A549 (cell line): ENCODE measurements at regions not wholly inside any gene's neighbourhood (a gene's known extent, or its start where the extent isn't known, plus 50 kb on each side); places are given as distances from the start of the nearest gene placed in this dataset.

Source experiments
- ATAC-seq, 2 experiments: fragments of 200-7000 bp in 1 of 2; fragments of >200 bp in 1 of 2; cut with Nextera tagmentation in 1 of 2; cut with Tn5 transposase in 1 of 2; 3 replicates each; pipeline versions ENCODE4 v1.8.0 to v1.9.1; 2018 to 2020; ENCODE audit warnings: mild to moderate bottlenecking in 1 of 2, moderate library complexity in 1 of 2
- CTCF ChIA-PET: fragments of 300-600 bp; sonication (Branson Sonifier 250); formaldehyde crosslinking; extraction: SDS; loops from one replicate; lab custom pipeline; 2021; ENCODE audit warnings: antibody characterized with exemption, inconsistent platforms; lab: Yijun Ruan, JAX
- POLR2A ChIA-PET: fragments of 350-600 bp; formaldehyde crosslinking; extraction: SDS; loops from one replicate; lab custom pipeline; 2021; ENCODE audit warnings: antibody characterized with exemption, inconsistent platforms; lab: Yijun Ruan, JAX
- DNase-seq, 2 experiments: peaks; one replicate each; pipeline versions ENCODE4 v3.0.0 to v3.0.0-alpha.2; 2011 to 2016; ENCODE audit warnings: low read depth in 1 of 2, low spot score in 1 of 2
- FAIRE-seq: peaks from 2 replicates; lab custom pipeline; 2011; peaks lifted over from hg19 to GRCh38; lab: Jason Lieb, UNC
- H3K27ac ChIP-seq, 2 experiments: fragments of >200 bp; sonication (Bioruptor Twin); formaldehyde crosslinking; 3 replicates each; pipeline ENCODE4 v1.5.1; 2016 to 2017
- H3K4me1 ChIP-seq: fragments of >200 bp; sonication (Bioruptor Twin); formaldehyde crosslinking; 3 replicates; pipeline ENCODE4 v1.6.1; 2016
- H3K4me2 ChIP-seq: fragments of >200 bp; sonication (Bioruptor Twin); formaldehyde crosslinking; 3 replicates; pipeline ENCODE4 v1.6.1; 2016
- H3K4me3 ChIP-seq: fragments of >200 bp; sonication (Bioruptor Twin); formaldehyde crosslinking; 3 replicates; pipeline ENCODE4 v1.5.1; 2016
- H3K9me3 ChIP-seq: fragments of >200 bp; sonication (Bioruptor Twin); formaldehyde crosslinking; 3 replicates; pipeline ENCODE4 v1.6.1; 2016
- CBX2 ChIP-seq: fragments of 200-600 bp; sonication (generic); IDR thresholded peaks from 2 replicates; pipeline ENCODE4 v1.6.1; 2016; ENCODE audit warnings: low read depth, mild to moderate bottlenecking, borderline replicate concordance
- E2F6 ChIP-seq: IDR thresholded peaks from 2 replicates; pipeline ENCODE4 v1.6.1; 2012; ENCODE audit warnings: low read depth, borderline replicate concordance
- EHF ChIP-seq: fragments of 250-450 bp; sonication (Bioruptor Pico); IDR thresholded peaks from 2 replicates; pipeline ENCODE4 v1.5.0; 2020; ENCODE audit warnings: mild to moderate bottlenecking
- EHMT2 ChIP-seq: fragments of 200-600 bp; sonication (generic); IDR thresholded peaks from 2 replicates; pipeline ENCODE4 v1.6.1; 2016; ENCODE audit warnings: antibody characterized with exemption, low read depth, mild to moderate bottlenecking, moderate library complexity
- ELK1 ChIP-seq: fragments of 150-350 bp; IDR thresholded peaks from 2 replicates; pipeline ENCODE4 v1.6.1; 2014; ENCODE audit warnings: low read depth, mild to moderate bottlenecking, low read length
- GATA3 ChIP-seq: IDR thresholded peaks from 2 replicates; pipeline ENCODE4 v1.6.1; 2012; ENCODE audit warnings: borderline replicate concordance
- HES2 ChIP-seq: fragments of >200 bp; sonication (Bioruptor Twin); formaldehyde crosslinking; IDR thresholded peaks from 2 replicates; pipeline ENCODE4 v1.6.1; 2016
- HMGXB4 ChIP-seq: fragments of 250-450 bp; sonication (Bioruptor Pico); IDR thresholded peaks from 2 replicates; pipeline ENCODE4 v1.5.0; 2021; ENCODE audit warnings: mild to moderate bottlenecking, moderate library complexity, borderline replicate concordance
- JUNB ChIP-seq: fragments of >200 bp; sonication (Bioruptor Twin); formaldehyde crosslinking; IDR thresholded peaks from 2 replicates; pipeline ENCODE4 v1.6.1; 2016
- MAZ ChIP-seq: fragments of 150-350 bp; IDR thresholded peaks from 2 replicates; pipeline ENCODE4 v1.6.1; 2014; ENCODE audit warnings: antibody characterized with exemption, low read depth, low read length, borderline replicate concordance
- NFE2L2 ChIP-seq: fragments of 150-350 bp; conservative IDR thresholded peaks from 2 replicates; pipeline ENCODE4 v1.6.1; 2014; ENCODE audit warnings: low read length
- PBX3 ChIP-seq: IDR thresholded peaks from 2 replicates; pipeline ENCODE4 v1.6.1; 2012
- POLR2A ChIP-seq: IDR thresholded peaks from 2 replicates; pipeline ENCODE4 v1.6.1; 2012; ENCODE audit warnings: mild to moderate bottlenecking, low read length
- RAD21 ChIP-seq, 2 experiments: fragments of >200 bp in 1 of 2; sonication (Bioruptor Twin) in 1 of 2; formaldehyde crosslinking in 1 of 2; IDR thresholded peaks in 1 of 2; conservative IDR thresholded peaks in 1 of 2; 2 replicates in 1 of 2; 3 replicates in 1 of 2; pipeline ENCODE4 v1.6.1; 2012 to 2018; ENCODE audit warnings: inconsistent platforms in 1 of 2
- RARB ChIP-seq: fragments of 250-450 bp; sonication (Bioruptor Pico); IDR thresholded peaks from 2 replicates; pipeline ENCODE4 v1.8.0; 2021; ENCODE audit warnings: mild to moderate bottlenecking, moderate library complexity
- REST ChIP-seq: fragments of 200-600 bp; sonication (generic); IDR thresholded peaks from 2 replicates; pipeline ENCODE4 v1.6.1; 2016; ENCODE audit warnings: antibody characterized with exemption, mild to moderate bottlenecking, moderate library complexity
- RFX5 ChIP-seq: fragments of 450-650 bp; IDR thresholded peaks from 2 replicates; pipeline ENCODE4 v1.7.1; 2014; ENCODE audit warnings: antibody characterized with exemption, mild to moderate bottlenecking, moderate library complexity
- TFCP2L1 ChIP-seq: fragments of 250-450 bp; sonication (Bioruptor Pico); IDR thresholded peaks from 2 replicates; pipeline ENCODE4 v1.5.0; 2021; ENCODE audit warnings: mild to moderate bottlenecking
- USF2 ChIP-seq: fragments of 450-650 bp; IDR thresholded peaks from 2 replicates; pipeline ENCODE4 v1.6.1; 2014; ENCODE audit warnings: antibody characterized with exemption
- ZSCAN20 ChIP-seq: fragments of 250-450 bp; sonication (Bioruptor Pico); IDR thresholded peaks from 2 replicates; pipeline ENCODE4 v1.8.0; 2022; ENCODE audit warnings: mild to moderate bottlenecking, moderate library complexity
- WGBS: methylation state at CpG from one replicate; pipeline ENCODE4 v1.1.6; 2017; ENCODE audit errors: missing lambda C conversion rate; 5-methylcytosine and 5-hydroxymethylcytosine counted together

GRCh38 chr4:123862812-123863211 is 466.2 kb downstream of the SPRY1 start:
- POLR2A ChIA-PET = no interaction called here
- DNase-seq (no peak), FAIRE-seq (no peak), ATAC-seq (no peak)
- Histone ChIP-seq H3K27ac (no peak overlapping the region), H3K4me3 (no peak overlapping the region), H3K4me2 (no peak overlapping the region), H3K9me3 (no peaks in the 10 kb centered on the region), H3K4me1 (no peaks in the 10 kb centered on the region)
- CTCF ChIA-PET = no interaction called here
- TF ChIP-seq GATA3 (no peak), RAD21 (conservative IDR thresholded peaks at IDR 0.05 in 1 of 2, IDR thresholded peaks at IDR 0.05 in 1 of 2) (no peak), JUNB (no peak), MAZ (no peak), ELK1 (no peak), RARB (CRISPR knock-in tag) (no peak), NFE2L2 (no peak), REST (no peak), RFX5 (no peak), TFCP2L1 (CRISPR knock-in tag) (no peak), USF2 (no peak), EHMT2 (no peak), E2F6 (no peak), HES2 (no peak), POLR2A (no peak)
- 35% methylated on average over 4 of the region's 4 CpGs for WGBS

- TF ChIP-seq CBX2 (no peak), ZSCAN20 (CRISPR knock-in tag) (no peak), EHF (CRISPR knock-in tag) (no peak), HMGXB4 (CRISPR knock-in tag) (no peak), PBX3 (no peak)
- DNase-seq (no peak), ATAC-seq (no peak), FAIRE-seq (no peak)
- H3K27ac ChIP-seq = no peak overlapping the region
- ChIA-PET CTCF (no interaction called here), POLR2A (no interaction called here)
- WGBS = 49% methylated on average over 2 of the region's 2 CpGs
- no peak overlapping the region for H3K4me3 ChIP-seq
- no peaks in the 10 kb centered on the region for H3K9me3 ChIP-seq
- H3K4me1 ChIP-seq = no peaks in the 10 kb centered on the region
- no peak overlapping the region for H3K4me2 ChIP-seq
Observed at GRCh38 chr4:123866796-123867195, 470.2 kb downstream of the SPRY1 start.
